HCT116 (cell line): ENCODE measurements at regions not wholly inside any gene's neighbourhood (a gene's known extent, or its start where the extent isn't known, plus 50 kb on each side); places are given as distances from the start of the nearest gene placed in this dataset.
A peak's percentile ranks its signal among the peaks of the same experiment; 100 is the strongest.

Experiments
- ATAC-seq: fragments of 200-7000 bp; cut with Tn5 transposase; 2 replicates; pipeline ENCODE4 v1.9.1; 2020; ENCODE audit warnings: mild to moderate bottlenecking, moderate library complexity
- BruUV-seq: library from RNA; stranded (reverse); fragments of 400-500 nt; replicated peaks from 2 replicates; lab custom pipeline; 2021; lab: Mats Ljungman, UMichigan
- CTCF ChIA-PET: fragments of 300-600 bp; sonication (Branson Sonifier 250); formaldehyde crosslinking; loops from one replicate; lab custom pipeline; 2021; ENCODE audit warnings: antibody characterized with exemption; lab: Charles Lee
- POLR2A ChIA-PET: fragments of 300-600, 350-600 bp; sonication (Branson Sonifier 250); formaldehyde crosslinking; loops from one replicate; lab custom pipeline; 2021; ENCODE audit warnings: antibody characterized with exemption; lab: Charles Lee
- RAD21 ChIA-PET, 2 experiments: fragments of 300-600 bp; sonication (Branson Sonifier 250); formaldehyde crosslinking; loops; one replicate each; lab custom pipeline; 2023; ENCODE audit warnings: low total read pairs in 2 of 2; ENCODE audit not compliant: uncharacterized antibody in 2 of 2, unreplicated experiment in 2 of 2, low non-redundant PET in 1 of 2; lab: Charles Lee
- DNase-seq: peaks from one replicate; pipeline ENCODE4 v3.0.0-alpha.2; 2010; ENCODE audit warnings: low read depth, low spot score
- H2AFZ ChIP-seq: fragments of 200-600 bp; shearing (Covaris generic), sonication (generic); 2 replicates; pipeline ENCODE4 v1.6.1; 2017; ENCODE audit warnings: low read depth, mixed run types, mixed read lengths, antibody characterized with exemption, low read length; ENCODE audit not compliant: poor library complexity, severe bottlenecking
- H3K27ac ChIP-seq: 2 replicates; pipeline ENCODE4 v1.5.1; 2012; ENCODE audit warnings: low read depth, low read length
- H3K27me3 ChIP-seq: fragments of 200-600 bp; sonication (generic); 2 replicates; pipeline ENCODE4 v1.6.1; 2016; ENCODE audit warnings: mixed run types, low read length, mixed read lengths; ENCODE audit not compliant: insufficient read depth
- H3K36me3 ChIP-seq, 2 experiments: fragments of 200-500 bp in 1 of 2; fragments of 200-600 bp in 1 of 2; sonication (Bioruptor generic) in 1 of 2; sonication (generic) in 1 of 2; 2 replicates each; pipeline versions ENCODE4 v1.5.1 to v1.6.1; 2014 to 2016; ENCODE audit warnings: low read length in 2 of 2, inconsistent platforms in 1 of 2, mixed read lengths in 1 of 2, mixed run types in 1 of 2; ENCODE audit not compliant: insufficient read depth in 2 of 2, control insufficient read depth in 1 of 2
- H3K4me1 ChIP-seq, 2 experiments: fragments of 200-600 bp in 1 of 2; sonication (generic) in 1 of 2; 2 replicates each; pipeline versions ENCODE4 v1.5.1 to v1.6.1; 2012 to 2017; ENCODE audit warnings: low read length in 2 of 2, inconsistent platforms in 1 of 2, mild to moderate bottlenecking in 1 of 2, mixed read lengths in 1 of 2, mixed run types in 1 of 2, moderate library complexity in 1 of 2; ENCODE audit not compliant: insufficient read depth in 2 of 2, control insufficient read depth in 1 of 2
- H3K4me2 ChIP-seq: fragments of 200-600 bp; sonication (generic); 2 replicates; pipeline ENCODE4 v1.6.1; 2017; ENCODE audit warnings: mixed run types, low read length, mixed read lengths
- H3K4me3 ChIP-seq, 2 experiments: fragments of 200-600 bp in 1 of 2; sonication (generic) in 1 of 2; replicated peaks in 1 of 2; 2 replicates each; pipeline ENCODE4 v1.5.1; 2011 to 2016; ENCODE audit warnings: low read length in 2 of 2, control low read depth in 1 of 2, low read depth in 1 of 2, mild to moderate bottlenecking in 1 of 2, mixed read lengths in 1 of 2, mixed run types in 1 of 2
- H3K79me2 ChIP-seq: fragments of 200-600 bp; sonication (generic); 2 replicates; pipeline ENCODE4 v1.6.1; 2017; ENCODE audit warnings: mild to moderate bottlenecking, mixed run types, low read length, moderate library complexity, mixed read lengths; ENCODE audit not compliant: insufficient read depth
- H3K9ac ChIP-seq: fragments of 200-600 bp; sonication (generic); 2 replicates; pipeline ENCODE4 v1.6.1; 2016; ENCODE audit warnings: low read length, mixed read lengths
- H3K9me2 ChIP-seq: fragments of 200-600 bp; sonication (generic), shearing (Covaris generic); 2 replicates; pipeline ENCODE4 v1.6.1; 2017; ENCODE audit warnings: mixed run types, mild to moderate bottlenecking, moderate library complexity; ENCODE audit not compliant: insufficient read depth
- H3K9me3 ChIP-seq, 2 experiments: fragments of 200-500 bp in 1 of 2; fragments of 200-600 bp in 1 of 2; sonication (Bioruptor generic) in 1 of 2; sonication (generic) in 1 of 2; 2 replicates each; pipeline ENCODE4 v1.6.1; 2014 to 2017; ENCODE audit warnings: low read length in 2 of 2, mixed read lengths in 2 of 2, inconsistent platforms in 1 of 2, low read depth in 1 of 2, mild to moderate bottlenecking in 1 of 2, mixed run types in 1 of 2, moderate library complexity in 1 of 2; ENCODE audit not compliant: control insufficient read depth in 1 of 2, insufficient read depth in 1 of 2
- H4K20me1 ChIP-seq: fragments of 200-600 bp; sonication (generic), shearing (Covaris generic); 2 replicates; pipeline ENCODE4 v1.6.1; 2017; ENCODE audit warnings: mixed run types, mild to moderate bottlenecking, moderate library complexity; ENCODE audit not compliant: insufficient read depth
- CBX3 ChIP-seq: IDR thresholded peaks from 2 replicates; pipeline ENCODE4 v1.6.1; 2012; ENCODE audit warnings: low read depth
- CEBPB ChIP-seq: IDR thresholded peaks from 2 replicates; pipeline ENCODE4 v1.6.1; 2012; ENCODE audit warnings: low read depth
- CTCF ChIP-seq, 3 experiments: fragments of 200-600 bp in 1 of 3; sonication (generic) in 1 of 3; IDR thresholded peaks in 2 of 3; conservative IDR thresholded peaks in 1 of 3; 2 replicates each; pipeline ENCODE4 v1.5.1; 2012 to 2017; ENCODE audit warnings: low read depth in 2 of 3, low read length in 2 of 3, antibody characterized with exemption in 1 of 3, borderline replicate concordance in 1 of 3, control low read depth in 1 of 3, mild to moderate bottlenecking in 1 of 3, mixed read lengths in 1 of 3, mixed run types in 1 of 3, moderate library complexity in 1 of 3; ENCODE audit not compliant: insufficient read depth in 1 of 3
- EGR1 ChIP-seq: IDR thresholded peaks from 2 replicates; pipeline ENCODE4 v1.6.1; 2012; ENCODE audit warnings: low read depth
- ELF1 ChIP-seq: IDR thresholded peaks from 2 replicates; pipeline ENCODE4 v1.6.1; 2012; ENCODE audit warnings: low read depth, borderline replicate concordance
- EZH2 ChIP-seq: fragments of 200-600 bp; sonication (generic); IDR thresholded peaks from 2 replicates; pipeline ENCODE4 v1.6.1; 2017; ENCODE audit warnings: antibody characterized with exemption, mixed run types
- JUND ChIP-seq: IDR thresholded peaks from 2 replicates; pipeline ENCODE4 v1.6.1; 2012
- MAX ChIP-seq: IDR thresholded peaks from 2 replicates; pipeline ENCODE4 v1.6.1; 2012
- POLR2A ChIP-seq: IDR thresholded peaks from 2 replicates; pipeline ENCODE4 v1.7.0; 2011; ENCODE audit warnings: borderline replicate concordance; ENCODE audit not compliant: insufficient read depth, insufficient read length; ENCODE audit errors: extremely low read depth
- RAD21 ChIP-seq: IDR thresholded peaks from 2 replicates; pipeline ENCODE4 v1.6.1; 2012; ENCODE audit warnings: low read depth, mild to moderate bottlenecking
- SIN3A ChIP-seq: IDR thresholded peaks from 2 replicates; pipeline ENCODE4 v1.6.1; 2012; ENCODE audit warnings: low read depth
- SP1 ChIP-seq: IDR thresholded peaks from 2 replicates; pipeline ENCODE4 v1.6.1; 2012; ENCODE audit warnings: low read depth
- SRF ChIP-seq: IDR thresholded peaks from 2 replicates; pipeline ENCODE4 v1.6.1; 2012; ENCODE audit warnings: low read depth
- TCF7L2 ChIP-seq: IDR thresholded peaks from 2 replicates; pipeline ENCODE4 v1.7.0; 2011; ENCODE audit warnings: borderline replicate concordance, inconsistent platforms; ENCODE audit not compliant: insufficient read depth, insufficient read length; ENCODE audit errors: extremely low read depth
- ZBTB33 ChIP-seq: IDR thresholded peaks from 2 replicates; pipeline ENCODE4 v1.6.1; 2011; ENCODE audit warnings: mild to moderate bottlenecking, low read length, moderate library complexity; ENCODE audit not compliant: insufficient replicate concordance; ENCODE audit errors: extremely low read depth
- ZFX ChIP-seq: fragments of 450-650 bp; IDR thresholded peaks from 2 replicates; pipeline ENCODE4 v1.6.1; 2017
- intact Hi-C: fragments of 100-400 bp; cut with micrococcal nuclease; formaldehyde crosslinking; loops from 2 replicates; pipeline ENCODE4 v1.10.0; 2022

- no peak overlapping the region for H2AFZ ChIP-seq
- peak overlapping the region; percentile 84 for H3K9ac ChIP-seq
- peak overlapping the region; percentile 98 for H3K27ac ChIP-seq
- H3K36me3 ChIP-seq, result no peaks in the 10 kb centered on the region
- no TSS peak for BruUV-seq
- H4K20me1 ChIP-seq, result no peaks in the 10 kb centered on the region
- H3K4me1 ChIP-seq, result peaks cover 11 to 32% of the 10 kb centered on the region in 2 experiments
- RAD21 ChIA-PET, result no interaction called here
- POLR2A ChIA-PET, result interaction anchor here (1.1 to 8.5 kb wide), 10 partner anchors 8 to 951 kb away, joined by 4 to 179 read pairs (median 28); a partner anchor contains a TSS
- no peak for DNase-seq
- intact Hi-C loops, result loop anchor here (5.0 kb wide), 2 partner anchors 937 to 952 kb away; a partner anchor contains a TSS
- CTCF ChIA-PET, result interaction anchor here (0.6 kb wide), 1 partner anchor 933 kb away, joined by 3 read pairs; no protein-coding TSS in a partner anchor
- H3K4me3 ChIP-seq, result peak overlapping the region; percentile 59 to 76
- no peak for ATAC-seq
- no peak for TF ChIP-seq POLR2A
- no peak for TF ChIP-seq CBX3
- H3K4me2 ChIP-seq, result peak overlapping the region; percentile 78
- no peaks in the 10 kb centered on the region for H3K9me3 ChIP-seq
- H3K27me3 ChIP-seq, result no peaks in the 10 kb centered on the region
- 0 out of 2 replicates have a peak, but pooled peaks cover 7% of the 10 kb centered on the region for H3K79me2 ChIP-seq
- H3K9me2 ChIP-seq, result no peaks in the 10 kb centered on the region
Measured at GRCh38 chr6:26194816-26195375, 107.7 kb downstream of the HFE start.

- RAD21 ChIA-PET, result no interaction called here
- CTCF ChIA-PET, result no interaction called here
- intact Hi-C loops, result loop anchor here (5.0 kb wide), 2 partner anchors 937 to 952 kb away; a partner anchor contains a TSS
- Histone ChIP-seq H3K4me2 (peak overlapping the region; percentile 78), H3K9me3 (no peaks in the 10 kb centered on the region), H3K9ac (peak overlapping the region; percentile 84), H3K79me2 (0 out of 2 replicates have a peak, but pooled peaks cover 7% of the 10 kb centered on the region), H3K27me3 (no peaks in the 10 kb centered on the region), H3K27ac (peak overlapping the region; percentile 98), H4K20me1 (no peaks in the 10 kb centered on the region), H3K36me3 (no peaks in the 10 kb centered on the region), H3K4me3 (peak overlapping the region; percentile 59 to 76), H2AFZ (no peak overlapping the region), H3K9me2 (no peaks in the 10 kb centered on the region), H3K4me1 (peaks cover 12 to 34% of the 10 kb centered on the region in 2 experiments)
- DNase-seq (peak; percentile 77), ATAC-seq (peak; percentile 19; the same call in 1 of the 2 replicates)
- POLR2A ChIA-PET, result interaction anchor here (1.1 to 8.5 kb wide), 12 partner anchors 7 to 951 kb away, joined by 4 to 179 read pairs (median 28); a partner anchor contains a TSS
- no TSS peak for BruUV-seq
- no peak for TF ChIP-seq CTCF (IDR thresholded peaks at IDR 0.05 in 2 of 3, conservative IDR thresholded peaks at IDR 0.05 in 1 of 3; ENCODE audit: borderline replicate concordance in 1 of 3, insufficient read depth in 1 of 3, low read depth in 2 of 3, low read length in 2 of 3)
- no peak for TF ChIP-seq MAX
- TF ChIP-seq CEBPB, result no peak
- no peak for TF ChIP-seq ZBTB33
- no peak for TF ChIP-seq CBX3
- TF ChIP-seq SIN3A, result peak; percentile 28; the same call in 1 of the 2 replicates
- TF ChIP-seq EZH2, result no peak
- peak; percentile 19 for TF ChIP-seq POLR2A
- no peak for TF ChIP-seq TCF7L2
- TF ChIP-seq SRF, result no peak
- TF ChIP-seq JUND, result no peak
- peak; percentile 61 for TF ChIP-seq SP1
- peak; percentile 47 for TF ChIP-seq ZFX
- TF ChIP-seq EGR1, result no peak
- TF ChIP-seq ELF1, result no peak
- TF ChIP-seq RAD21, result no peak
Measured at GRCh38 chr6:26195376-26195923, 108.2 kb downstream of the HFE start.
